IPS-15b (cell line): ENCODE measurements at regions not wholly inside any gene's neighbourhood (a gene's known extent, or its start where the extent isn't known, plus 50 kb on each side); places are given as distances from the start of the nearest gene placed in this dataset.
A peak's percentile ranks its signal among the peaks of the same experiment; 100 is the strongest.

Experiments used
- H3K27me3 ChIP-seq: one replicate; pipeline ENCODE4 v1.6.1; 2013; ENCODE audit warnings: low read length; ENCODE audit not compliant: control insufficient read depth, insufficient read depth
- H3K36me3 ChIP-seq: one replicate; pipeline ENCODE4 v1.6.1; 2013; ENCODE audit warnings: low read length; ENCODE audit not compliant: control insufficient read depth, insufficient read depth
- H3K4me1 ChIP-seq: one replicate; pipeline ENCODE4 v1.6.1; 2013; ENCODE audit warnings: mild to moderate bottlenecking, low read length; ENCODE audit not compliant: control insufficient read depth, insufficient read depth
- H3K4me3 ChIP-seq: one replicate; pipeline ENCODE4 v1.5.1; 2013; ENCODE audit warnings: low read depth, low read length
- H3K9ac ChIP-seq: one replicate; pipeline ENCODE4 v1.6.1; 2013; ENCODE audit warnings: low read depth, mild to moderate bottlenecking, low read length
- H3K9me3 ChIP-seq: one replicate; pipeline ENCODE4 v1.6.1; 2013; ENCODE audit warnings: mild to moderate bottlenecking, low read length; ENCODE audit not compliant: control insufficient read depth, insufficient read depth

- no peaks in the 10 kb centered on the region for H3K27me3 ChIP-seq
These were observed 166.9 kb upstream of the FOXD3 start for GRCh38 chr1:63155437-63155836.

DNA sequence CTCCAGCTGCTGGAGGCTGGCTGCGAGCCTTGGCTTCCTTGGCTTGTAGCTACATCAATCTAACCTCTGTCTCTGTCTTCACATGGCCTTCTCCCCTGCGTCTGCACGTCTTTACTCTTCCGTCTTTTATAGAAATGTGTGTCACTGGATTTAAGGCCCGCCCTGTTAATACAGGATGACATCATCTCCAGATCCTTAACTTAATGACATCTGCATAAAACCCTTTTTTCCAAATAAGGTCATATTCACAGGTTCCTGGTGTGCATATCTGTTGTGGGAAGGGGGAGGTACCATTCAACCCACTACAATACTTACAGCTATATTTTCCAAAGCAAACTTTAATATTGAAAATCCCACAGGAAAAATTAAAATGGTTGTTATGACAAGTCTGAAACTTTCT lies 165.3 kb upstream of the FOXD3 start:
- Histone ChIP-seq H3K4me1 (no peaks in the 10 kb centered on the region), H3K4me3 (no peak overlapping the region), H3K9ac (no peak overlapping the region), H3K27me3 (no peaks in the 10 kb centered on the region), H3K9me3 (no peaks in the 10 kb centered on the region), H3K36me3 (no peaks in the 10 kb centered on the region)

More at GRCh38 chr1:63155437-63155836, 166.9 kb upstream of the FOXD3 start:
- Histone ChIP-seq H3K9me3 (no peaks in the 10 kb centered on the region), H3K4me1 (no peaks in the 10 kb centered on the region), H3K36me3 (no peaks in the 10 kb centered on the region), H3K4me3 (no peak overlapping the region), H3K9ac (no peak overlapping the region)

DNA sequence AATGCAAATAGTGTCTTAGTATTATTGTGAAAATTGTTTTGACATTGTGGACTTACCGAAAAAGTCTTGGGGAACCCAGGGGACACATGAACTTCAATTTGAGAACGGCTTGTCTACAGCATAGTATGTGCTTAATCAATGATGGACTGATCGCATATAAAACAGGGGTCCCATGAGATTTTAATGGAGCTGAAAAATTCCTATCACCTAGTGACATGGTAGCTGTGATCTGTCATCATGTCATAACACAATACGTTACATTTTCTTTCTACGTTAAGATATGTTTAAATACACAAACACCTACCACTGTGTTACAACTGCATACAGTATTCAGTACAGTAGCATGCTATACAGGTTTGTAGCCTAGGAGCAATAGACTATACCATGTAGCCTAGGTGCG lies 153.3 kb upstream of the FOXD3 start:
- H3K9ac ChIP-seq: no peak overlapping the region
- H3K27me3 ChIP-seq: no peaks in the 10 kb centered on the region
- no peaks in the 10 kb centered on the region for H3K9me3 ChIP-seq
- H3K4me3 ChIP-seq: no peak overlapping the region
- H3K36me3 ChIP-seq: no peaks in the 10 kb centered on the region
- H3K4me1 ChIP-seq: peaks cover 6% of the 10 kb centered on the region

DNA sequence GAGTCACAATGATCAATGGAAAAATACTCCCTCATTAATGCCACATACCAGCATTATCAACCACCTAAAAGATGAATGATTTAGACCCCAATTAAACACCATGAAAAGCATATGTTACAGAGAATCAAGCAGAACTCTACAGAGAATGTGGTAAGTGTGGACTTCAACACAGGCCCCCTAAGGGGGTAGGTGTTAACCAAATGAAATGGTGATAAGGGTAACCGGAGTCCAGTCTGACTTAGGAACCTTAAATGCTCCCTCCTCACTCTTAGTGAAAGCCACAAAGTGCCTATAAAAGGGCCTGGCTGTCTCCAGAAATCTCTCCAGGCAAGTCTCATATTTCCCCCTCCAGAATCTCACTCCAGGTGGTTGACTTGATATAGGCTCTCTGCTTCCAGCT lies 149.2 kb upstream of the FOXD3 start:
- Histone ChIP-seq H3K4me1 (peaks cover 6% of the 10 kb centered on the region), H3K4me3 (no peak overlapping the region), H3K9ac (no peak overlapping the region), H3K27me3 (no peaks in the 10 kb centered on the region), H3K9me3 (no peaks in the 10 kb centered on the region), H3K36me3 (no peaks in the 10 kb centered on the region)

DNA sequence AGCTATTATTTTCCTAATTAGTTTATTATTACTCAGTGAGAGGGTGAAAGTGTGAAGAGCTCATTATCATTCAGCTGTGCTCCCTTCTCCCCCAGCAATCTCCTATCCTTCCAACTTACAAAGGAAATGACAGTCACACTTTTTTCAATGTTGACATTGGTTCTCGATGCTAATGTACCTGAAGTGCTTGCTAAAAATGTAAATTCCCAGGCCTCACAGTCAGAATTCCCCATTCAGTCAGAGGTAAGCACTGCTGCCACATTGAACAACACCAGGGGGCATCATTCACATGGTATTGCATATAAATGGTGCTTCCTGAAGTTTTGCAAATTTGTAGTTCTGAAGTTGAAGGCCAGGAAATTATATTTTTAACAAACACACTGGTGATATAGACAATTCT lies 132.7 kb upstream of the FOXD3 start:
- H3K36me3 ChIP-seq: no peaks in the 10 kb centered on the region

GRCh38 chr1:63190171-63190570 lies 132.2 kb upstream of the FOXD3 start:
- Histone ChIP-seq H3K27me3 (peaks cover 2% of the 10 kb centered on the region), H3K9me3 (no peaks in the 10 kb centered on the region), H3K4me1 (peaks cover 31% of the 10 kb centered on the region), H3K36me3 (no peaks in the 10 kb centered on the region), H3K4me3 (no peak overlapping the region), H3K9ac (no peak overlapping the region)

More for the DNA sequence above, 132.7 kb upstream of the FOXD3 start:
- Histone ChIP-seq H3K9ac (no peak overlapping the region), H3K27me3 (no peaks in the 10 kb centered on the region), H3K9me3 (no peaks in the 10 kb centered on the region), H3K4me1 (peaks cover 31% of the 10 kb centered on the region), H3K4me3 (no peak overlapping the region)

- Histone ChIP-seq H3K9ac (no peak overlapping the region), H3K27me3 (peaks cover 51% of the 10 kb centered on the region), H3K4me3 (peak overlapping the region; percentile 10), H3K9me3 (no peaks in the 10 kb centered on the region), H3K36me3 (no peaks in the 10 kb centered on the region), H3K4me1 (peaks cover 21% of the 10 kb centered on the region)
These were observed 123.4 kb upstream of the FOXD3 start for GRCh38 chr1:63198871-63199394.

DNA sequence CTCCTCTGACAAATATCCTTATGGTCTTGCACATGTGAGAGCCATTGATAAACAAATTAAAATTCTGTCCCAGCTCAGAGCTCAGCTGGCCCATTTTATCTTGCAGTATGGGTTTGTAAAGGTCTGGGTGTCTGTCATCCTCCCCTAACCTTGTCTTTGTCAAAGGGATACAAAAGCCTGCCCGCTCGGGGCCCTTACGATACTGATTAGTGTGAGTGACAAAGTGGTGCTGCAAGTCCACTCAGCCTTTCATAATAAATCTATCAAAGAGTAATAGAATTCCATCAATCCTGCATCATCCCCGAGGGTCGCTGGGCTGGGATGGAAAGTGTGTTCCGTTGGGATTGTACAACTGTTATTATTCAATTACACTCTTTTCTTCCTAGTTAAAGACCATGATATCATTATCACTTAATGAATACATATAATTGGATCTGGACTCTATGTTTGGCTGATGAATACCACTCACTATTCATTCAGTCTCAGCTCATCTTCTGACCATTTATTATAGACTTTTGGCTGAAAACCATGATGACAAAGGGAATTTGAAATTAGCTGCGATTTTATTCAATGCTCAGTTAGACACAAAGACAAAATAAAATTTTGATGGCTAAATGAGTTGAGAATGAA lies 122.5 kb upstream of the FOXD3 start:
- Histone ChIP-seq H3K27me3 (peaks cover 51% of the 10 kb centered on the region), H3K4me3 (no peak overlapping the region), H3K9me3 (no peaks in the 10 kb centered on the region), H3K4me1 (peaks cover 21% of the 10 kb centered on the region), H3K9ac (no peak overlapping the region), H3K36me3 (no peaks in the 10 kb centered on the region)

- H3K27me3 ChIP-seq: peaks cover 47% of the 10 kb centered on the region
- H3K4me1 ChIP-seq: peaks cover 21% of the 10 kb centered on the region
- no peaks in the 10 kb centered on the region for H3K9me3 ChIP-seq
- H3K36me3 ChIP-seq: no peaks in the 10 kb centered on the region
- H3K9ac ChIP-seq: no peak overlapping the region
- H3K4me3 ChIP-seq: no peak overlapping the region
These were observed 121.7 kb upstream of the FOXD3 start for GRCh38 chr1:63200676-63201075.

- Histone ChIP-seq H3K4me1 (peaks cover 14% of the 10 kb centered on the region), H3K27me3 (peaks cover 20% of the 10 kb centered on the region), H3K36me3 (no peaks in the 10 kb centered on the region), H3K4me3 (no peak overlapping the region), H3K9ac (no peak overlapping the region), H3K9me3 (no peaks in the 10 kb centered on the region)
These were observed 118.7 kb upstream of the FOXD3 start for GRCh38 chr1:63203641-63204040.

- Histone ChIP-seq H3K9ac (no peak overlapping the region), H3K36me3 (no peaks in the 10 kb centered on the region), H3K9me3 (no peaks in the 10 kb centered on the region), H3K27me3 (peaks cover 11% of the 10 kb centered on the region), H3K4me1 (peaks cover 7% of the 10 kb centered on the region), H3K4me3 (no peak overlapping the region)
These were observed 116.6 kb upstream of the FOXD3 start for GRCh38 chr1:63205776-63206175.

DNA sequence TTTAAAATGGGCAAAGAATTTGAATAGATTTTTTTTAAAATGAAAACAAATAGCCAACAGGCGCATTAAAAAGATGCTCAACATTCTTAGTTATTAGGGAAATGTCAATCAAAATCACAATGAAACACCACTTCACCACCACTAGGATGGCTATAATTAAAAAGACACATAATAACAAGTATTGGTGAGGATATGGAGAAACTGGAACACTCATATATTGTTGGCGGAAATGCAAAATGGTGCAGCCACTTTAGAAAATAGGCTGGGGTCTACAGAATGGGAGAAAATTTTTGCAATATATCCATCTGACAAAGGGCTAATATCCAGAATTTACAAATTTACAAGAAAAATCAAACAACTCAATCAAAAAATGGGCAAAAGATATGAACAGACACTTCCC lies 107.8 kb upstream of the FOXD3 start:
- Histone ChIP-seq H3K4me3 (no peak overlapping the region), H3K36me3 (no peaks in the 10 kb centered on the region), H3K27me3 (no peaks in the 10 kb centered on the region), H3K4me1 (no peaks in the 10 kb centered on the region), H3K9ac (no peak overlapping the region), H3K9me3 (no peaks in the 10 kb centered on the region)
